Stimulated activated CD4-positive, alpha-beta T cell treated with anti-CD3 and anti-CD28 coated beads, Interleukin-2, amount 100 ng/mL, for 48 hours (primary cell): ENCODE measurements at regions not wholly inside any gene's neighbourhood (a gene's known extent, or its start where the extent isn't known, plus 50 kb on each side); places are given as distances from the start of the nearest gene placed in this dataset.

Source experiments
- DNase-seq, 2 donors: peaks; one replicate each; pipeline ENCODE4 v3.0.0-alpha.2; 2020

GRCh38 chr1:168454211-168454815 is 89.5 kb downstream of the XCL2 start:
- DNase-seq: no peak

- no peak for DNase-seq
These were observed 90.7 kb downstream of the XCL2 start for GRCh38 chr1:168453056-168453455.

GRCh38 chr1:168452329-168452728 is 91.5 kb downstream of the XCL2 start:
- no peak for DNase-seq

GRCh38 chr1:168447871-168448270 is 95.9 kb downstream of the XCL2 start:
- no peak for DNase-seq

- no peak for DNase-seq
These were observed 97.7 kb downstream of the XCL2 start for GRCh38 chr1:168446081-168446480.

- no peak for DNase-seq
These were observed 99.9 kb downstream of the XCL2 start for GRCh38 chr1:168443899-168444298.

GRCh38 chr1:168443356-168443755 is 100.4 kb downstream of the XCL2 start:
- DNase-seq: no peak

GRCh38 chr1:168442931-168443330 is 100.9 kb downstream of the XCL2 start:
- DNase-seq: no peak

GRCh38 chr1:168441745-168442144 is 102.1 kb downstream of the XCL2 start:
- DNase-seq: no peak

GRCh38 chr1:168439456-168440375 is 104.1 kb downstream of the XCL2 start:
- peak; percentile 75 to 80 for DNase-seq

- no peak for DNase-seq
These were observed 105.2 kb downstream of the XCL2 start for GRCh38 chr1:168438626-168439025.

GRCh38 chr1:168437821-168438220 is 106.0 kb downstream of the XCL2 start:
- DNase-seq: no peak

- no peak for DNase-seq
These were observed 108.4 kb downstream of the XCL2 start for GRCh38 chr1:168435439-168435838.

GRCh38 chr1:168433238-168433637 is 110.6 kb downstream of the XCL2 start:
- no peak for DNase-seq

GRCh38 chr1:168431882-168432281 is 111.9 kb downstream of the XCL2 start:
- DNase-seq: no peak

GRCh38 chr1:168430321-168430720 is 113.5 kb downstream of the XCL2 start:
- DNase-seq: no peak

GRCh38 chr1:168428063-168428731 is 115.6 kb downstream of the XCL2 start:
- DNase-seq: no peak

- DNase-seq: no peak
These were observed 116.7 kb downstream of the XCL2 start for GRCh38 chr1:168427051-168427450.

GRCh38 chr1:168424281-168424680 is 119.5 kb downstream of the XCL2 start:
- no peak for DNase-seq

- no peak for DNase-seq
These were observed 121.5 kb downstream of the XCL2 start for GRCh38 chr1:168422203-168422847.

- DNase-seq: no peak
These were observed 122.3 kb downstream of the XCL2 start for GRCh38 chr1:168421399-168422004.

GRCh38 chr1:168420177-168420576 is 123.6 kb downstream of the XCL2 start:
- no peak for DNase-seq

- no peak for DNase-seq
These were observed 124.1 kb downstream of the XCL2 start for GRCh38 chr1:168419736-168420135.
